Keratinocyte (primary cell): ENCODE measurements at regions not wholly inside any gene's neighbourhood (a gene's known extent, or its start where the extent isn't known, plus 50 kb on each side); places are given as distances from the start of the nearest gene placed in this dataset.

Experiments
- CTCF ChIP-seq, 3 experiments: IDR thresholded peaks in 1 of 3; conservative IDR thresholded peaks in 1 of 3; optimal IDR thresholded peaks in 1 of 3; 2 replicates in 2 of 3; 3 replicates in 1 of 3; pipeline versions ENCODE3 to v1.5.1; 2011; ENCODE audit warnings: low read length in 3 of 3, mild to moderate bottlenecking in 3 of 3, moderate library complexity in 2 of 3, control low read depth in 1 of 3, inconsistent platforms in 1 of 3; ENCODE audit not compliant: insufficient read depth in 2 of 3; ENCODE audit errors: extremely low read depth in 1 of 3
- EZH2 ChIP-seq: IDR thresholded peaks from one replicate; pipeline ENCODE4 v1.6.1; 2012; ENCODE audit warnings: inconsistent platforms, mild to moderate bottlenecking, low read length, moderate library complexity

- TF ChIP-seq CTCF (optimal IDR thresholded peaks at IDR 0.05 in 1 of 3, IDR thresholded peaks at IDR 0.05 in 1 of 3, conservative IDR thresholded peaks at IDR 0.05 in 1 of 3; ENCODE audit: extremely low read depth in 1 of 3, insufficient read depth in 2 of 3, low read length in 3 of 3) (no peak), EZH2 (no peak)
Observed at GRCh38 chr4:137922721-137923120, 319.4 kb downstream of the SLC7A11 start.
